ENCODE measurements at regions not wholly inside any gene's neighbourhood (a gene's known extent, or its start where the extent isn't known, plus 50 kb on each side); places are given as distances from the start of the nearest gene placed in this dataset.

DNA sequence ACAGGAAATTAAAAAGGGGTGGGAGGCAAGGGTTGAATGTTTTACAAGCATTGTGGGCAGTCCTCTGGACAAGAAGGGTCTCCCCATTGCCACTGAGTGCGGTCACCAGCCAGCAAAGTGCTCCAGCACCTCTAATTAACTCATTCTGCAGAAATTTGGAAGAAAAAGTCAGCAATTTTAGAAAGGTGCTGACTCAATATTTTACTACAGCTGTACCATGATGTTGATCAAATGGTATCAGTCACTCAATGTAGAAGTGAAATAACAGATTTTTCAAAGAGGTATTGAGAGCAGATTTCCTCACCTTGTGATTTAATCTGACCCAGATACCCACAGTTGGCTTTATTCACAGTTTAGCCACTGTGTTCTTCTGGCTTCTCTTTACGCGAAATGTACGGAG is 96.7 kb downstream of the PMP22 start:
- TF ChIP-seq, protein P1, sequence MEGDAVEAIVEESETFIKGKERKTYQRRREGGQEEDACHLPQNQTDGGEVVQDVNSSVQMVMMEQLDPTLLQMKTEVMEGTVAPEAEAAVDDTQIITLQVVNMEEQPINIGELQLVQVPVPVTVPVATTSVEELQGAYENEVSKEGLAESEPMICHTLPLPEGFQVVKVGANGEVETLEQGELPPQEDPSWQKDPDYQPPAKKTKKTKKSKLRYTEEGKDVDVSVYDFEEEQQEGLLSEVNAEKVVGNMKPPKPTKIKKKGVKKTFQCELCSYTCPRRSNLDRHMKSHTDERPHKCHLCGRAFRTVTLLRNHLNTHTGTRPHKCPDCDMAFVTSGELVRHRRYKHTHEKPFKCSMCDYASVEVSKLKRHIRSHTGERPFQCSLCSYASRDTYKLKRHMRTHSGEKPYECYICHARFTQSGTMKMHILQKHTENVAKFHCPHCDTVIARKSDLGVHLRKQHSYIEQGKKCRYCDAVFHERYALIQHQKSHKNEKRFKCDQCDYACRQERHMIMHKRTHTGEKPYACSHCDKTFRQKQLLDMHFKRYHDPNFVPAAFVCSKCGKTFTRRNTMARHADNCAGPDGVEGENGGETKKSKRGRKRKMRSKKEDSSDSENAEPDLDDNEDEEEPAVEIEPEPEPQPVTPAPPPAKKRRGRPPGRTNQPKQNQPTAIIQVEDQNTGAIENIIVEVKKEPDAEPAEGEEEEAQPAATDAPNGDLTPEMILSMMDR (IDR thresholded peaks at IDR 0.05), result no peak
- no peak for TF ChIP-seq EP300 (IDR thresholded peaks at IDR 0.05)
